SK-N-SH (cell line): ENCODE measurements at regions not wholly inside any gene's neighbourhood (a gene's known extent, or its start where the extent isn't known, plus 50 kb on each side); places are given as distances from the start of the nearest gene placed in this dataset.

Source experiments
- CTCF ChIA-PET: fragments of 300-600, 350-600 bp; formaldehyde crosslinking; extraction: SDS; loops from one replicate; lab custom pipeline; 2021; lab: Yijun Ruan, JAX
- POLR2A ChIA-PET: fragments of 350-600 bp; sonication (Branson Sonifier 250); formaldehyde crosslinking; extraction: SDS; loops from one replicate; lab custom pipeline; 2020; ENCODE audit warnings: antibody characterized with exemption, inconsistent platforms; lab: Yijun Ruan, JAX
- DNase-seq: peaks from one replicate; pipeline ENCODE4 v3.0.0; 2012
- H2AFZ ChIP-seq: fragments of 200-600 bp; sonication (generic); 2 replicates; pipeline ENCODE4 v1.8.1; 2016; ENCODE audit warnings: antibody characterized with exemption, mild to moderate bottlenecking, low read depth
- H3F3A ChIP-seq: fragments of 200-600 bp; sonication (generic); replicated peaks from 2 replicates; pipeline ENCODE3; 2016; ENCODE audit warnings: antibody characterized with exemption, mild to moderate bottlenecking; ENCODE audit not compliant: insufficient read depth
- H3K27ac ChIP-seq, 2 experiments: fragments of 200-500 bp in 1 of 2; fragments of 200-600 bp in 1 of 2; sonication (Bioruptor generic) in 1 of 2; sonication (generic), shearing (Covaris generic) in 1 of 2; 2 replicates each; pipeline versions ENCODE4 v1.5.1 to v1.6.1; 2014 to 2016; ENCODE audit warnings: low read depth in 2 of 2, inconsistent platforms in 1 of 2, low read length in 1 of 2, mild to moderate bottlenecking in 1 of 2, mixed read lengths in 1 of 2
- H3K27me3 ChIP-seq: fragments of 200-600 bp; sonication (generic), shearing (Covaris generic); 2 replicates; pipeline ENCODE4 v1.6.1; 2016; ENCODE audit warnings: mixed run types; ENCODE audit not compliant: insufficient read depth
- H3K36me3 ChIP-seq, 2 experiments: fragments of 200-500 bp in 1 of 2; fragments of 200-600 bp in 1 of 2; sonication (Bioruptor generic) in 1 of 2; sonication (generic) in 1 of 2; replicated peaks in 1 of 2; 2 replicates each; pipeline versions ENCODE3 to v1.5.1; 2014 to 2016; ENCODE audit warnings: low read length in 1 of 2, mild to moderate bottlenecking in 1 of 2; ENCODE audit not compliant: insufficient read depth in 2 of 2, control insufficient read depth in 1 of 2
- H3K4me1 ChIP-seq, 2 experiments: fragments of 200-500 bp in 1 of 2; fragments of 200-600 bp in 1 of 2; sonication (Bioruptor generic) in 1 of 2; sonication (generic), shearing (Covaris generic) in 1 of 2; 2 replicates each; pipeline versions ENCODE4 v1.5.1 to v1.6.1; 2014 to 2016; ENCODE audit warnings: low read depth in 1 of 2, low read length in 1 of 2, mixed run types in 1 of 2; ENCODE audit not compliant: insufficient read depth in 2 of 2, control insufficient read depth in 1 of 2
- H3K4me2 ChIP-seq: fragments of 200-600 bp; sonication (generic), shearing (Covaris generic); 2 replicates; pipeline ENCODE4 v1.6.1; 2017; ENCODE audit warnings: mixed run types
- H3K4me3 ChIP-seq, 2 experiments: fragments of 200-500 bp in 1 of 2; fragments of 200-600 bp in 1 of 2; sonication (Bioruptor generic) in 1 of 2; sonication (generic), shearing (Covaris generic) in 1 of 2; 2 replicates each; pipeline versions ENCODE4 v1.5.1 to v1.8.1; 2014 to 2016; ENCODE audit warnings: low read depth in 2 of 2, inconsistent platforms in 1 of 2, low read length in 1 of 2, mild to moderate bottlenecking in 1 of 2, mixed read lengths in 1 of 2, moderate library complexity in 1 of 2
- H3K79me2 ChIP-seq: fragments of 200-600 bp; sonication (generic); 2 replicates; pipeline ENCODE4 v1.8.1; 2017; ENCODE audit warnings: mild to moderate bottlenecking; ENCODE audit not compliant: insufficient read depth
- H3K9ac ChIP-seq: fragments of 200-600 bp; sonication (generic); 2 replicates; pipeline ENCODE4 v1.6.1; 2017; ENCODE audit warnings: mixed run types
- H3K9me2 ChIP-seq: fragments of 200-600 bp; sonication (generic); 2 replicates; pipeline ENCODE4 v1.6.1; 2017; ENCODE audit warnings: mixed run types
- H3K9me3 ChIP-seq: fragments of 200-600 bp; sonication (generic); 2 replicates; pipeline ENCODE4 v1.6.1; 2017; ENCODE audit warnings: mixed run types, mild to moderate bottlenecking, moderate library complexity
- H4K20me1 ChIP-seq: fragments of 200-600 bp; sonication (generic); 2 replicates; pipeline ENCODE4 v1.6.1; 2017; ENCODE audit warnings: mild to moderate bottlenecking, mixed run types; ENCODE audit not compliant: insufficient read depth
- CHD2 ChIP-seq: fragments of 150-350 bp; IDR thresholded peaks from 2 replicates; pipeline ENCODE4 v1.6.1; 2018; ENCODE audit warnings: low read length; ENCODE audit not compliant: partially characterized antibody
- EZH2phosphoT487 ChIP-seq: fragments of 200-600 bp; sonication (generic); IDR thresholded peaks from 2 replicates; pipeline ENCODE4 v1.6.1; 2017; ENCODE audit warnings: low read depth, mixed run types, mild to moderate bottlenecking, antibody characterized with exemption, moderate library complexity, borderline replicate concordance
- FOSL2 ChIP-seq: IDR thresholded peaks from 2 replicates; pipeline ENCODE4 v1.4.0; 2012; ENCODE audit warnings: low read depth, mild to moderate bottlenecking, moderate library complexity, borderline replicate concordance
- FOXM1 ChIP-seq: IDR thresholded peaks from 2 replicates; pipeline ENCODE4 v1.4.0; 2012; ENCODE audit warnings: low read depth, mild to moderate bottlenecking
- JUND ChIP-seq: IDR thresholded peaks from 2 replicates; pipeline ENCODE4 v1.4.0; 2012
- MEF2A ChIP-seq: IDR thresholded peaks from 2 replicates; pipeline ENCODE4 v1.4.0; 2012; ENCODE audit warnings: low read depth, borderline replicate concordance
- NFIC ChIP-seq: IDR thresholded peaks from 2 replicates; pipeline ENCODE4 v1.4.0; 2012; ENCODE audit warnings: borderline replicate concordance
- RAD21 ChIP-seq: IDR thresholded peaks from 2 replicates; pipeline ENCODE4 v1.6.1; 2012; ENCODE audit warnings: mild to moderate bottlenecking, low read length
- RFX5 ChIP-seq: IDR thresholded peaks from 2 replicates; pipeline ENCODE4 v1.6.1; 2012; ENCODE audit warnings: mild to moderate bottlenecking, improper control_type of control experiment, low read length
- TCF12 ChIP-seq: IDR thresholded peaks from 2 replicates; pipeline ENCODE4 v1.4.0; 2012
- TEAD4 ChIP-seq: IDR thresholded peaks from 2 replicates; pipeline ENCODE4 v1.4.0; 2012; ENCODE audit warnings: mild to moderate bottlenecking, borderline replicate concordance; ENCODE audit not compliant: insufficient read depth
- YY1 ChIP-seq: IDR thresholded peaks from 2 replicates; pipeline ENCODE4 v1.4.0; 2012; ENCODE audit warnings: low read depth, mild to moderate bottlenecking
- WGBS: methylation state at CpG from one replicate; pipeline ENCODE4 v1.1.6; 2017; ENCODE audit warnings: low lambda C conversion rate; 5-methylcytosine and 5-hydroxymethylcytosine counted together
- TF ChIP-seq, protein P1 (sequence below): IDR thresholded peaks from 2 replicates; pipeline ENCODE4 v1.4.0; 2012; ENCODE audit warnings: low read depth
- TF ChIP-seq, protein P2 (sequence below): fragments of 200-600 bp; sonication (generic); IDR thresholded peaks from 2 replicates; pipeline ENCODE4 v1.6.1; 2017; ENCODE audit warnings: antibody characterized with exemption, mild to moderate bottlenecking, moderate library complexity
- TF ChIP-seq, protein P3 (sequence below): IDR thresholded peaks from 2 replicates; pipeline ENCODE4 v1.4.0; 2012; ENCODE audit warnings: low read depth, borderline replicate concordance
- TF ChIP-seq, protein P4 (sequence below): IDR thresholded peaks from 2 replicates; pipeline ENCODE4; 2012
- TF ChIP-seq, protein P5 (sequence below): fragments of 150-350 bp; IDR thresholded peaks from 2 replicates; pipeline ENCODE4 v1.6.1; 2017; ENCODE audit warnings: antibody characterized with exemption, low read length, low read depth, borderline replicate concordance
- TF ChIP-seq, protein P6 (sequence below): fragments of 150-350 bp; IDR thresholded peaks from 2 replicates; pipeline ENCODE4 v1.6.1; 2016; ENCODE audit warnings: mild to moderate bottlenecking, low read depth, low read length

DNA sequence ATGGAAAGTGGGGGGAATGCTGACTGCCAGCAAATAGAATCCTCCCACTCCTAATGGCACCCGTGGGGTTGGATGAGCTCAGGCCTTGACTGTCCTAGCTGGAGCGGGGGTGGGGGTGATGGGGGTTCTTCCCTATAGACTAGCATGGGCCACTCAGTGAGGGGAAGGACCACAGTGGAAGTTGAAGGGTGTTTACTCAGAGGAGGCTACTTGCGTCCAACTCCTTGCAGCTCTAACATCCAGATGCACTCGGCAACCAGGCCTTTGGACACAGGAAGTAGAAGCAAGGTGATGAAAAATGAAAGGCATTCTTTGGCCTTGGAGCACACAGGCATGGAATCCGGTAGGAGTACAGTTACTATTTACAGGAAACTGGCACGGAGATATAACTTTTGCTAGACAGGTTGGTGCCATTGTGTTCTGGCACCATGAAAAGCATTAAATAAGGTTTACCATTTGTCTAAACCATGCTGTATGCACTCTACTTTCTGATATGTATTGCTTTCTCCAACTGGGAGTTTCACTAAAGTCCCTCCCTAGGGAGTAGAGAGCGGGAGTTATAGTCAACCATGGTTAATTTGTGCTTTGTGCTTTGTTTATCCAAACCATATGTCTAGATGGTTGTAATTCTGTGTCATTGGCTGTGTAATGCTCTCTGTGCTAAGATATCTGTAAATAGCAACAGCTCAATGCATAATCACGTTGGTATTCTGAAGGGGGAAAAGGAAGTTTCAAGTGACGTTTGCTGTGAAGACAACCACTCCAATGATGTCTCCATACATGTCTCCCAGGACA, 125.3 kb downstream of the TSHZ3 start (continued):
- TF ChIP-seq RAD21, result no peak
- peak; percentile 46 for TF ChIP-seq JUND
- TF ChIP-seq EZH2phosphoT487, result no peak
- no peak for TF ChIP-seq YY1
- TF ChIP-seq MEF2A, result peak; percentile 95
- no peak for TF ChIP-seq FOXM1
- TF ChIP-seq, protein P1, sequence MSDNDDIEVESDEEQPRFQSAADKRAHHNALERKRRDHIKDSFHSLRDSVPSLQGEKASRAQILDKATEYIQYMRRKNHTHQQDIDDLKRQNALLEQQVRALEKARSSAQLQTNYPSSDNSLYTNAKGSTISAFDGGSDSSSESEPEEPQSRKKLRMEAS, result peak; percentile 56; the same call in 1 of the 2 replicates
- no peak for TF ChIP-seq RFX5
- TF ChIP-seq, protein P2, sequence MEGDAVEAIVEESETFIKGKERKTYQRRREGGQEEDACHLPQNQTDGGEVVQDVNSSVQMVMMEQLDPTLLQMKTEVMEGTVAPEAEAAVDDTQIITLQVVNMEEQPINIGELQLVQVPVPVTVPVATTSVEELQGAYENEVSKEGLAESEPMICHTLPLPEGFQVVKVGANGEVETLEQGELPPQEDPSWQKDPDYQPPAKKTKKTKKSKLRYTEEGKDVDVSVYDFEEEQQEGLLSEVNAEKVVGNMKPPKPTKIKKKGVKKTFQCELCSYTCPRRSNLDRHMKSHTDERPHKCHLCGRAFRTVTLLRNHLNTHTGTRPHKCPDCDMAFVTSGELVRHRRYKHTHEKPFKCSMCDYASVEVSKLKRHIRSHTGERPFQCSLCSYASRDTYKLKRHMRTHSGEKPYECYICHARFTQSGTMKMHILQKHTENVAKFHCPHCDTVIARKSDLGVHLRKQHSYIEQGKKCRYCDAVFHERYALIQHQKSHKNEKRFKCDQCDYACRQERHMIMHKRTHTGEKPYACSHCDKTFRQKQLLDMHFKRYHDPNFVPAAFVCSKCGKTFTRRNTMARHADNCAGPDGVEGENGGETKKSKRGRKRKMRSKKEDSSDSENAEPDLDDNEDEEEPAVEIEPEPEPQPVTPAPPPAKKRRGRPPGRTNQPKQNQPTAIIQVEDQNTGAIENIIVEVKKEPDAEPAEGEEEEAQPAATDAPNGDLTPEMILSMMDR, result no peak
- TF ChIP-seq CHD2, result no peak

DNA sequence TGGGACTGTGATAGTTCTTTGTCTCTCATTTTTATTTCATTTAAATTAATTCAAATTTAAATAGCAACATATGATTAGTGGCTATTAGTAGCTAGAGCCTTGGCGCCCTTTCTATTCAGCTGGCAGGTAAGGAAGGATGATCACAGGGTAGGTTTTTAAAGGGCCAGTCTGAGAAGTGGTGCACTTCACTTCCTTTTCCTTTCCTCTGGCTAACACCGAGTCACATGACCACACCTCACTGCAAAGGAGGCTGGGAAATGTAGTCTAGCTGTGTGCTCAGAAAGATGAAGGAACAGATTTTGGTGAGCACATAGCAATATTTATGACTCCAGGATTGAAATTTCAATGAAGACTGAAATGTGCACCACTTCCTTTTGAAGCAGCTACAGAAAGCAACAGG, 128.7 kb downstream of the TSHZ3 start:
- Histone ChIP-seq H3K36me3 (no peaks in the 10 kb centered on the region), H3K27me3 (no peaks in the 10 kb centered on the region), H2AFZ (peak overlapping the region; percentile 43; the same call in 1 of the 2 replicates), H3K79me2 (no peaks in the 10 kb centered on the region), H4K20me1 (no peaks in the 10 kb centered on the region), H3K4me2 (no peak overlapping the region), H3K4me1 (peaks cover 0 to 17% of the 10 kb centered on the region in 2 experiments; a peak in 1 of 4 replicates), H3K9me2 (no peaks in the 10 kb centered on the region), H3K9me3 (no peaks in the 10 kb centered on the region), H3K9ac (no peak overlapping the region), H3F3A (peaks cover 10% of the 10 kb centered on the region), H3K27ac (no peak overlapping the region), H3K4me3 (no peak overlapping the region)
- TF ChIP-seq TEAD4, result no peak
- TF ChIP-seq, protein P3, sequence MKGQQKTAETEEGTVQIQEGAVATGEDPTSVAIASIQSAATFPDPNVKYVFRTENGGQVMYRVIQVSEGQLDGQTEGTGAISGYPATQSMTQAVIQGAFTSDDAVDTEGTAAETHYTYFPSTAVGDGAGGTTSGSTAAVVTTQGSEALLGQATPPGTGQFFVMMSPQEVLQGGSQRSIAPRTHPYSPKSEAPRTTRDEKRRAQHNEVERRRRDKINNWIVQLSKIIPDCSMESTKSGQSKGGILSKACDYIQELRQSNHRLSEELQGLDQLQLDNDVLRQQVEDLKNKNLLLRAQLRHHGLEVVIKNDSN, result peak; percentile 88
- 57% methylated on average over 2 of the region's 2 CpGs for WGBS
- DNase-seq, result no peak
- CTCF ChIA-PET, result no interaction called here
- POLR2A ChIA-PET, result no interaction called here

DNA sequence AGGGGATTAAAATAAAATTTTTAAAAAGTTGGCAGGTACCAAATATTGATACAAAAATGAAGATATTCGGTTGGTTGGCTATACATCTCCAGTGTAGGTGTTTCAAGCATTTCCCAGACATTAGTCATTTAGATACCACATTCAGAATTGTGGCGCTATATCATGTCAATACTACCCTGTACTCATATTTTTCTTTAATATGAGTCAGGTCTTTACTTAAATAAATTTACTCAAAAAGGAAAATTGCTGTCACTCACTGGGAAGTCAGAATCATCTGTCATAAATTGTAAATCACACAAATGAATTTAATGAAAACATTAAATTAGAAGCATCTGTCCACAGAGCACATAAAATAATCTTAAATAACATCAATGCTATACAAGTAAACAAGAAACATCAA, 134.2 kb downstream of the TSHZ3 start:
- Histone ChIP-seq H3K27ac (peak overlapping the region in 1 of 2 experiments; percentile 92; a peak in 2 of 4 replicates), H4K20me1 (no peaks in the 10 kb centered on the region), H3K9me3 (no peaks in the 10 kb centered on the region), H3F3A (peaks cover 12% of the 10 kb centered on the region), H3K4me1 (peaks cover 0 to 7% of the 10 kb centered on the region in 2 experiments; a peak in 2 of 4 replicates), H3K4me3 (no peak overlapping the region), H3K36me3 (no peaks in the 10 kb centered on the region), H3K4me2 (no peak overlapping the region), H3K27me3 (no peaks in the 10 kb centered on the region), H2AFZ (no peak overlapping the region), H3K9me2 (no peaks in the 10 kb centered on the region), H3K9ac (no peak overlapping the region), H3K79me2 (no peaks in the 10 kb centered on the region)
- CTCF ChIA-PET, result no interaction called here
- DNase-seq, result no peak
- POLR2A ChIA-PET, result no interaction called here
- WGBS, result 51% methylated on average over 2 of the region's 2 CpGs
- TF ChIP-seq, protein P4, sequence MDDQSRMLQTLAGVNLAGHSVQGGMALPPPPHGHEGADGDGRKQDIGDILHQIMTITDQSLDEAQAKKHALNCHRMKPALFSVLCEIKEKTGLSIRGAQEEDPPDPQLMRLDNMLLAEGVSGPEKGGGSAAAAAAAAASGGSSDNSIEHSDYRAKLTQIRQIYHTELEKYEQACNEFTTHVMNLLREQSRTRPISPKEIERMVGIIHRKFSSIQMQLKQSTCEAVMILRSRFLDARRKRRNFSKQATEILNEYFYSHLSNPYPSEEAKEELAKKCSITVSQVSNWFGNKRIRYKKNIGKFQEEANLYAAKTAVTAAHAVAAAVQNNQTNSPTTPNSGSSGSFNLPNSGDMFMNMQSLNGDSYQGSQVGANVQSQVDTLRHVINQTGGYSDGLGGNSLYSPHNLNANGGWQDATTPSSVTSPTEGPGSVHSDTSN, result peak; percentile 58
- TF ChIP-seq JUND (0 out of 2 replicates have a peak, but pooled peaks have one; percentile 20), TCF12 (peak; percentile 28; the same call in 1 of the 2 replicates), FOSL2 (peak; percentile 39; the same call in 1 of the 2 replicates), NFIC (no peak)
- TF ChIP-seq, protein P5, sequence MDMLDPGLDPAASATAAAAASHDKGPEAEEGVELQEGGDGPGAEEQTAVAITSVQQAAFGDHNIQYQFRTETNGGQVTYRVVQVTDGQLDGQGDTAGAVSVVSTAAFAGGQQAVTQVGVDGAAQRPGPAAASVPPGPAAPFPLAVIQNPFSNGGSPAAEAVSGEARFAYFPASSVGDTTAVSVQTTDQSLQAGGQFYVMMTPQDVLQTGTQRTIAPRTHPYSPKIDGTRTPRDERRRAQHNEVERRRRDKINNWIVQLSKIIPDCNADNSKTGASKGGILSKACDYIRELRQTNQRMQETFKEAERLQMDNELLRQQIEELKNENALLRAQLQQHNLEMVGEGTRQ, result no peak
- TF ChIP-seq, protein P6, sequence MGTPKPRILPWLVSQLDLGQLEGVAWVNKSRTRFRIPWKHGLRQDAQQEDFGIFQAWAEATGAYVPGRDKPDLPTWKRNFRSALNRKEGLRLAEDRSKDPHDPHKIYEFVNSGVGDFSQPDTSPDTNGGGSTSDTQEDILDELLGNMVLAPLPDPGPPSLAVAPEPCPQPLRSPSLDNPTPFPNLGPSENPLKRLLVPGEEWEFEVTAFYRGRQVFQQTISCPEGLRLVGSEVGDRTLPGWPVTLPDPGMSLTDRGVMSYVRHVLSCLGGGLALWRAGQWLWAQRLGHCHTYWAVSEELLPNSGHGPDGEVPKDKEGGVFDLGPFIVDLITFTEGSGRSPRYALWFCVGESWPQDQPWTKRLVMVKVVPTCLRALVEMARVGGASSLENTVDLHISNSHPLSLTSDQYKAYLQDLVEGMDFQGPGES, result no peak
